IPS-NIHi7 (cell line): ENCODE measurements at regions not wholly inside any gene's neighbourhood (a gene's known extent, or its start where the extent isn't known, plus 50 kb on each side); places are given as distances from the start of the nearest gene placed in this dataset.

ENCODE experiments used
- DNase-seq: peaks from one replicate; pipeline ENCODE4 v3.0.0; 2012; ENCODE audit warnings: mixed read lengths; ENCODE audit errors: extremely low spot score

- no peak for DNase-seq
Measured at GRCh38 chr12:24081092-24081529, 131.6 kb upstream of the SOX5 start.

- DNase-seq, result no peak
Measured at GRCh38 chr12:24080465-24080864, 131.0 kb upstream of the SOX5 start.

- no peak for DNase-seq
Measured at GRCh38 chr12:24079083-24079482, 129.6 kb upstream of the SOX5 start.

GRCh38 chr12:24078318-24078765 is 128.9 kb upstream of the SOX5 start:
- peak; percentile 17 for DNase-seq

- no peak for DNase-seq
Measured at GRCh38 chr12:24077161-24077560, 127.7 kb upstream of the SOX5 start.

- no peak for DNase-seq
Measured at GRCh38 chr12:24075650-24076049, 126.2 kb upstream of the SOX5 start.

- no peak for DNase-seq
Measured at GRCh38 chr12:24073170-24073810, 123.8 kb upstream of the SOX5 start.

GRCh38 chr12:24072302-24072701 is 122.8 kb upstream of the SOX5 start:
- DNase-seq, result no peak

GRCh38 chr12:24071842-24072241 is 122.4 kb upstream of the SOX5 start:
- DNase-seq, result no peak

GRCh38 chr12:24069532-24070395 is 120.3 kb upstream of the SOX5 start:
- peak; percentile 54 for DNase-seq

DNA sequence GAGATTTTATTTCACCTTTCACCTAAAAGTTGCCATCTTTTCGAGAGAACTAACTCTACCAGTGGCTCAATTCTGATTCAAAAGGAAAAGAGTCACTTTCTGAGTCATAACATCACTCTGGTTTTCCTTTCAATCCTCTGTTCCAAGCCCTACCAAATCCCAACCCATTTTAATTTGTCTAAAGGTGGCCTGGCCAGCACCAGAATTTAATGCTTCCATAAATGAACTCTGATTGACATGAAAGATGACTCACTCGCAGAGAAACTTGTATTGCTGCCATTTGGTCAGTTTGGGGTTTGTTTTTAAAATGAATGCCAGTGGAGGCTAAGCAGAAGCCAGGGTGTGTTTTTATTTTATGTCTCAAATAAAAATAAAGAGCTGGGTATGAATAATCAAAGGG is 117.4 kb upstream of the SOX5 start:
- DNase-seq, result no peak

GRCh38 chr12:24066097-24066496 is 116.6 kb upstream of the SOX5 start:
- no peak for DNase-seq

DNA sequence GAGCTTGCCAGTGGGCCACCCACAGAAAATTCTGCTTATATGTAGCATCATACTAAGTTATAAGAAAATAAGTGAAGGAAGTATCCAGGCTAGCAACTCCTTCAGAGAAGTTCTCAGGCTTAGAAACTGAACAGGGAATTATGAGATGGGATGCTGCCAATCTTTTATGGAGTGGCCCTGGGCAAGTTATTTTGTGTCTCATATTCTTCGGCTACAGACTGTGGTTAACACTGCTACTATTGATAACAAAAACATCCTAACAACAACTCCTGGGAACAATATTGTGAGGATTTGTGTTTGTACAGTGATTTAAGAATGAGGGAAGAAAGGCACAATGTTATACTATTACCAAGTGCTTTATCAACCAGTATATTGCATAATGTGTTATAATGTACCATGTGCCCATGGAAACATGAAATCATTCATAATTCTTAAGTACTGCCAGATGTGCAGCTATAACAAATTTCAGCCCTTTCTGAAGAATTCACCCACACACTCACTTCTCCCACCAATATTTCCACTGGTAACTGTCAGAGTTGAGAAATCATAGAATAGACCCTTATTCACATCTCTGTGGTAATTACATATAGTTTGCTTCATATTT is 113.3 kb upstream of the SOX5 start:
- no peak for DNase-seq

DNA sequence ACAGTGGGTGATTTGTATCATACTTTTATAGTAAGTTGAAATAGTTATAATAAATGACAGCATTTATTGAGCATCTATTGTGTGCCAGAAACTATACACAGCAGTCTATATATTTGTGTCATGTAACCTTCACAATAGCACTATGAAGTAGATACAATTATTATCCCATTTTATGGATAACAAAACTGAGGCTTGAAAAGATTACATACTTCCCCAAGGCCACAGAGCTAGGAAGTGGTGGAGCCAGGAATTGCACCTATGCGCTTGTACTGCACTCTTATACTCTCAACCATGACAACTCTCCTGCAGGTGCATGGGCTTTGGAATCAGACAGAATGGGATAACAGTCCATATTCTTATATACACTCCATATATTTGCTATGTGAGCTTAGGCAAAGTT is 110.6 kb upstream of the SOX5 start:
- DNase-seq, result no peak

- DNase-seq, result no peak
Measured at GRCh38 chr12:24057920-24058476, 108.5 kb upstream of the SOX5 start.

GRCh38 chr12:24055747-24056146 is 106.3 kb upstream of the SOX5 start:
- DNase-seq, result no peak

DNA sequence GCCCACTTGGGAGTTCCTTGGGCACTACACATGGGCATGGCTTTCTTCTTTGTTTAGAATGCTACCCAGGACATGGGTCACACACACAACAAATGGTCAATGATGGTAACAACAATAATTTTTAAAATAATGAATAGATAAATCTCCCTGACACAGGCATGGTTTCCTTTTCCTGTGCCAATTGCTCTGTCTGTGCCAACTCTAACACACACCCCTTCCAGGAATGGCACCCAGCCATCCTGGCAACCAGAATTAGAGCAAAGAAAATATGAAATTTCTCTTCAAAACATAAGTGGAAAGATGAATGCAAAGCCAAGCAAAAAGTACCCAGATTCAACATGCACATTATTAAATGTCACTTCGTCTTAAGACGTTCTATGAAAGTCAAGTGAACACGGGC is 104.9 kb upstream of the SOX5 start:
- no peak for DNase-seq

DNA sequence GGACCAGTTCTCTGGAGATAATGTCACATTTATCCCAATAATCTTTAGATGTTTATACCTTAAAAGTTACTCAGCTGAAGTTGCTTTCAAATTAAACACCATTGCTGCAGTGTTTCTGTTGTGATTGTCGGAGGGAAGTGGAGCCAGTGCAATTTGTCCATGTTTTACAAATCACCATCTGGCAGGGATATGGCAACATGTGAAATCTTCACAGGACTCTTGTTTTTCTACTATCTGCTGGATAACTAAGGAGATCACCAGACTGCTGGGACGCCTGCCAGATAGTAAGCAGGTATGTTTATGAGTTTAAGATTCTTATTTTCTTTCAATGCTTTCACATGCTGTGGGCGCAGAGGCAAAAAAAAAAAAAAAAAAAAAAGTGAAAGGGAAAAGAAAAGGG is 100.3 kb upstream of the SOX5 start:
- DNase-seq, result no peak

DNA sequence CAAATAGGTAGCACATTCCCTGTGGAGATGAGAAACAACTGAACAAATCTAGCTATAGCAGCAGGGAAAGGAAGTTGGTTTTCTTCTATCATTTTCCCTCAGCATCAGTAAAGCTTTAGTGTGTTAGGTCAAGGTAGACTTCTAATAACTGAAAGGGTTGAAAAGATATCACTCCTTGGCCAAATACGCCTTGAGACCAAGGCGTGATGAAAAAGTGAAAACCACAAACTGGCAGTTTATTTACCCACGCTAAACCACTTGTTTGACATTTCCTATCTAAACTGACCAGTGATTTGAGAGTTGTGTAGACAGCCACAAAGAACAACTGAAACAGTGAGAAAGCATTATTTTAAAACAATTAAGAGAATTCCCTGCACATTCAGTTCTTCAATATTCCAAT is 99.6 kb upstream of the SOX5 start:
- no peak for DNase-seq

- no peak for DNase-seq
Measured at GRCh38 chr12:24048446-24048845, 99.0 kb upstream of the SOX5 start.

GRCh38 chr12:24047326-24047725 is 97.9 kb upstream of the SOX5 start:
- no peak for DNase-seq

DNA sequence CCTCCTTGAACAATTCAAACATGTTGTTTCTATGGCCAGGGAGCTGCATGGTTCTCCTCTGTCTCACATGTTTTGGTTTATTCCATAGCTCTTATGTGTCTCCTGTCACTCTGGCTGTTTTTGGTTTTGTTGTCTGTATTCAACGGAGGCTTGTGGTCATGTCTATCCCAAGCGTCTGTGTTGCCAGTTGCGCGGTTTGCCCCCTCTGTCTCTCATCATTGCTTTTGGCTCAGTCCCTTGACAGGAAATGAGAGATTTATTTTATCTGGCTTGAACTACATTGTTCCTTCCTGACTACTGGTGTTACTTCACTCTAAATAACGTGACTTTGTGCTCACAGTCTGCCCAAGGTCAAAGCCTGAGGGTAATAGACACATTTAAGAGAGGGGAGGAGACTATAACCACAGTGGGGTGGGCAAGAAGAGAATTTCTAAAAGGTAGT is 96.4 kb upstream of the SOX5 start:
- DNase-seq, result no peak
